KMS-11 (cell line): ENCODE measurements at regions not wholly inside any gene's neighbourhood (a gene's known extent, or its start where the extent isn't known, plus 50 kb on each side); places are given as distances from the start of the nearest gene placed in this dataset.

Experiments used
- H2AFZ ChIP-seq: fragments of 200-600 bp; sonication (generic); 2 replicates; pipeline ENCODE4 v1.6.1; 2016; ENCODE audit warnings: antibody characterized with exemption, mixed run types, low read depth
- H3K27ac ChIP-seq: fragments of 200-600 bp; sonication (generic); 2 replicates; pipeline ENCODE4 v1.6.1; 2016; ENCODE audit warnings: mild to moderate bottlenecking, mixed run types
- H3K27me3 ChIP-seq: fragments of 200-600 bp; sonication (generic); 2 replicates; pipeline ENCODE4 v1.6.1; 2017; ENCODE audit warnings: mild to moderate bottlenecking, low read depth, mixed run types, moderate library complexity; ENCODE audit not compliant: insufficient read depth
- H3K36me3 ChIP-seq: fragments of 200-600 bp; sonication (generic); 2 replicates; pipeline ENCODE4 v1.6.1; 2017; ENCODE audit warnings: mild to moderate bottlenecking, mixed run types; ENCODE audit not compliant: insufficient read depth
- H3K4me1 ChIP-seq: fragments of 200-600 bp; sonication (generic); 2 replicates; pipeline ENCODE4 v1.6.1; 2016; ENCODE audit warnings: mild to moderate bottlenecking, low read depth, mixed run types; ENCODE audit not compliant: poor library complexity, severe bottlenecking
- H3K4me2 ChIP-seq: fragments of 200-600 bp; sonication (generic); 2 replicates; pipeline ENCODE4 v1.7.0; 2016; ENCODE audit warnings: mild to moderate bottlenecking, mixed run types
- H3K4me3 ChIP-seq: fragments of 200-600 bp; sonication (generic); IDR thresholded peaks from 2 replicates; pipeline ENCODE4 v1.6.1; 2017; ENCODE audit warnings: low read depth, low read length, mixed read lengths; ENCODE audit not compliant: insufficient read depth
- H3K79me2 ChIP-seq: fragments of 200-600 bp; sonication (generic); 2 replicates; pipeline ENCODE4 v1.6.1; 2016; ENCODE audit warnings: low read depth, mixed run types; ENCODE audit not compliant: insufficient read depth
- H3K9ac ChIP-seq: fragments of 200-600 bp; sonication (generic); 2 replicates; pipeline ENCODE4 v1.6.1; 2016; ENCODE audit warnings: mild to moderate bottlenecking, mixed run types
- H4K20me1 ChIP-seq: fragments of 200-600 bp; sonication (generic); 2 replicates; pipeline ENCODE4 v1.6.1; 2016; ENCODE audit warnings: mild to moderate bottlenecking, mixed run types; ENCODE audit not compliant: insufficient read depth
- CTCF ChIP-seq: fragments of 200-600 bp; sonication (generic); conservative IDR thresholded peaks from 2 replicates; pipeline ENCODE4 v1.6.1; 2017; ENCODE audit warnings: low read depth, mild to moderate bottlenecking, antibody characterized with exemption, low read length, moderate library complexity, mixed read lengths

- H3K27me3 ChIP-seq: no peaks in the 10 kb centered on the region
- H4K20me1 ChIP-seq: no peaks in the 10 kb centered on the region
- H3K4me3 ChIP-seq: no peak overlapping the region
- no peak overlapping the region for H2AFZ ChIP-seq
- no peak overlapping the region for H3K27ac ChIP-seq
- H3K79me2 ChIP-seq: no peaks in the 10 kb centered on the region
- TF ChIP-seq CTCF: no peak
- H3K4me1 ChIP-seq: no peaks in the 10 kb centered on the region
- H3K36me3 ChIP-seq: no peaks in the 10 kb centered on the region
- no peak overlapping the region for H3K4me2 ChIP-seq
- H3K9ac ChIP-seq: no peak overlapping the region
Observed at GRCh38 chr1:170261669-170262068, 115.9 kb downstream of the NTMT2 start.

GRCh38 chr1:170262276-170262939 is 116.6 kb downstream of the NTMT2 start:
- no peak overlapping the region for H3K4me3 ChIP-seq
- H3K9ac ChIP-seq: no peak overlapping the region
- H3K4me1 ChIP-seq: no peaks in the 10 kb centered on the region
- no peak for TF ChIP-seq CTCF
- no peak overlapping the region for H3K27ac ChIP-seq
- H3K4me2 ChIP-seq: no peak overlapping the region
- no peaks in the 10 kb centered on the region for H3K36me3 ChIP-seq
- no peaks in the 10 kb centered on the region for H3K27me3 ChIP-seq
- no peaks in the 10 kb centered on the region for H4K20me1 ChIP-seq
- H2AFZ ChIP-seq: no peak overlapping the region
- H3K79me2 ChIP-seq: no peaks in the 10 kb centered on the region

GRCh38 chr1:170265234-170265633 is 119.5 kb downstream of the NTMT2 start:
- Histone ChIP-seq H3K36me3 (no peaks in the 10 kb centered on the region), H4K20me1 (no peaks in the 10 kb centered on the region), H3K27me3 (no peaks in the 10 kb centered on the region), H2AFZ (no peak overlapping the region), H3K4me3 (no peak overlapping the region), H3K9ac (no peak overlapping the region), H3K79me2 (no peaks in the 10 kb centered on the region), H3K27ac (no peak overlapping the region), H3K4me1 (no peaks in the 10 kb centered on the region), H3K4me2 (no peak overlapping the region)
- TF ChIP-seq CTCF: no peak

- no peak overlapping the region for H3K4me3 ChIP-seq
Observed at GRCh38 chr1:170267317-170267716, 121.6 kb downstream of the NTMT2 start.

More at GRCh38 chr1:170267317-170267716, 121.6 kb downstream of the NTMT2 start:
- no peaks in the 10 kb centered on the region for H3K27me3 ChIP-seq
- TF ChIP-seq CTCF: no peak
- no peaks in the 10 kb centered on the region for H3K4me1 ChIP-seq
- H3K36me3 ChIP-seq: no peaks in the 10 kb centered on the region
- H3K79me2 ChIP-seq: no peaks in the 10 kb centered on the region
- H3K9ac ChIP-seq: no peak overlapping the region
- no peaks in the 10 kb centered on the region for H4K20me1 ChIP-seq
- H3K27ac ChIP-seq: no peak overlapping the region
- H3K4me2 ChIP-seq: no peak overlapping the region
- no peak overlapping the region for H2AFZ ChIP-seq
